Prostate gland (tissue), 2 donors: ENCODE measurements at regions not wholly inside any gene's neighbourhood (a gene's known extent, or its start where the extent isn't known, plus 50 kb on each side); places are given as distances from the start of the nearest gene placed in this dataset.

Experiments
- CTCF ChIP-seq, 4 experiments: fragments of 200-600 bp in 2 of 4; fragments of 450-650 bp in 2 of 4; sonication (generic) in 2 of 4; IDR thresholded peaks; 1 replicate in 3 of 4; 2 replicates in 1 of 4; pipeline ENCODE4 v1.5.1; 2016 to 2019; ENCODE audit warnings: antibody characterized with exemption in 4 of 4, mild to moderate bottlenecking in 2 of 4, moderate library complexity in 2 of 4
- POLR2A ChIP-seq: fragments of 450-650 bp; IDR thresholded peaks from one replicate; pipeline ENCODE4 v1.6.1; 2016; ENCODE audit warnings: antibody characterized with exemption, mild to moderate bottlenecking

GRCh38 chr5:174362514-174362913, 317.0 kb downstream of the NSG2 start:
- TF ChIP-seq CTCF (IDR thresholded peaks at IDR 0.05) (no peak), POLR2A (no peak)
